ENCODE measurements at regions not wholly inside any gene's neighbourhood (a gene's known extent, or its start where the extent isn't known, plus 50 kb on each side); places are given as distances from the start of the nearest gene placed in this dataset.

GRCh38 chr1:87963556-87963955 lies 634.9 kb downstream of the LMO4 start:
- no peak for TF ChIP-seq OSR1 (CRISPR knock-in tag; IDR thresholded peaks at IDR 0.05)
- TF ChIP-seq ZC3H10 (CRISPR knock-in tag; IDR thresholded peaks at IDR 0.05): no peak
